Caco-2 (cell line): ENCODE measurements at regions not wholly inside any gene's neighbourhood (a gene's known extent, or its start where the extent isn't known, plus 50 kb on each side); places are given as distances from the start of the nearest gene placed in this dataset.

Experiments
- BruUV-seq: library from RNA; stranded (reverse); fragments of 400-500 nt; replicated peaks from 2 replicates; lab custom pipeline; 2021; lab: Mats Ljungman, UMichigan
- CTCF ChIA-PET: fragments of 300-600 bp; sonication (Branson Sonifier 250); formaldehyde crosslinking; loops from one replicate; lab custom pipeline; 2022; ENCODE audit warnings: antibody characterized with exemption; lab: Charles Lee
- POLR2A ChIA-PET: fragments of 300-600 bp; sonication (Branson Sonifier 250); formaldehyde crosslinking; loops from one replicate; lab custom pipeline; 2022; ENCODE audit warnings: antibody characterized with exemption; lab: Charles Lee
- DNase-seq, 2 experiments: peaks; one replicate each; pipeline versions ENCODE4 v3.0.0 to v3.0.0-alpha.2; 2020 to 2022
- H3K27me3 ChIP-seq: replicated peaks from 2 replicates; pipeline ENCODE4 v1.6.0; 2011; ENCODE audit warnings: low read length; ENCODE audit not compliant: control insufficient read depth, insufficient read depth
- H3K36me3 ChIP-seq: 2 replicates; pipeline ENCODE4 v1.5.1; 2011; ENCODE audit warnings: low read length; ENCODE audit not compliant: control insufficient read depth, insufficient read depth
- H3K4me1 ChIP-seq: fragments of 250-450 bp; sonication (Bioruptor Pico); 2 replicates; pipeline ENCODE4 v1.5.1; 2020; ENCODE audit warnings: mild to moderate bottlenecking
- H3K4me3 ChIP-seq: 2 replicates; pipeline ENCODE4 v1.5.1; 2011; ENCODE audit warnings: low read depth, mild to moderate bottlenecking, control low read depth, low read length
- H3K9me3 ChIP-seq: fragments of 250-450 bp; sonication (Bioruptor Pico); 2 replicates; pipeline ENCODE4 v1.5.1; 2020; ENCODE audit warnings: mild to moderate bottlenecking, moderate library complexity
- H3K27ac Mint-ChIP-seq: one replicate; pipeline ENCODE4 v1.8.0; 2022; ENCODE audit warnings: mixed read lengths; ENCODE audit not compliant: unreplicated experiment
- H3K27me3 Mint-ChIP-seq: one replicate; pipeline ENCODE4 v1.8.0; 2022; ENCODE audit warnings: mixed read lengths; ENCODE audit not compliant: insufficient read depth, unreplicated experiment
- H3K36me3 Mint-ChIP-seq: one replicate; pipeline ENCODE4 v1.8.0; 2022; ENCODE audit warnings: mild to moderate bottlenecking, mixed read lengths; ENCODE audit not compliant: insufficient read depth, unreplicated experiment
- H3K4me1 Mint-ChIP-seq: one replicate; pipeline ENCODE4 v1.8.0; 2022; ENCODE audit warnings: low read depth, mixed read lengths; ENCODE audit not compliant: unreplicated experiment
- H3K4me3 Mint-ChIP-seq: one replicate; pipeline ENCODE4 v1.8.0; 2022; ENCODE audit warnings: mild to moderate bottlenecking, moderate library complexity, mixed read lengths; ENCODE audit not compliant: unreplicated experiment
- H3K9me3 Mint-ChIP-seq: one replicate; pipeline ENCODE4 v1.8.0; 2022; ENCODE audit warnings: mixed read lengths; ENCODE audit not compliant: unreplicated experiment
- CTCF ChIP-seq, 2 experiments: fragments of 200-600 bp in 1 of 2; IDR thresholded peaks; 1 replicate in 1 of 2; 2 replicates in 1 of 2; pipeline versions ENCODE4 v1.5.1 to v1.8.0; 2011 to 2022; ENCODE audit warnings: antibody characterized with exemption in 1 of 2, control low read depth in 1 of 2, inconsistent platforms in 1 of 2, low read depth in 1 of 2, low read length in 1 of 2, mild to moderate bottlenecking in 1 of 2, moderate library complexity in 1 of 2; ENCODE audit not compliant: insufficient read depth in 1 of 2, severe bottlenecking in 1 of 2, unreplicated experiment in 1 of 2
- intact Hi-C: fragments of 100-400 bp; cut with micrococcal nuclease; formaldehyde crosslinking; loops from one replicate; pipeline ENCODE4 v1.10.0; 2022; ENCODE audit not compliant: unreplicated experiment

GRCh38 chr2:150247481-150247880 is 240.0 kb downstream of the RND3 start:
- H3K9me3 Mint-ChIP-seq, result no peaks in the 10 kb centered on the region
- intact Hi-C loops, result no loop called here
- no peak overlapping the region for H3K27ac Mint-ChIP-seq
- DNase-seq, result no peak
- BruUV-seq, result no TSS peak
- no peaks in the 10 kb centered on the region for H3K27me3 ChIP-seq
- no peaks in the 10 kb centered on the region for H3K9me3 ChIP-seq
- H3K4me1 ChIP-seq, result no peaks in the 10 kb centered on the region
- no peak overlapping the region for H3K4me3 ChIP-seq
- no peak overlapping the region for H3K4me3 Mint-ChIP-seq
- POLR2A ChIA-PET, result no interaction called here
- no peaks in the 10 kb centered on the region for H3K36me3 ChIP-seq
- no peaks in the 10 kb centered on the region for H3K27me3 Mint-ChIP-seq
- no peak for TF ChIP-seq CTCF (IDR thresholded peaks at IDR 0.05; ENCODE audit: insufficient read depth in 1 of 2, low read depth in 1 of 2, low read length in 1 of 2, severe bottlenecking in 1 of 2, unreplicated experiment in 1 of 2)
- no peaks in the 10 kb centered on the region for H3K36me3 Mint-ChIP-seq
- no peaks in the 10 kb centered on the region for H3K4me1 Mint-ChIP-seq
- CTCF ChIA-PET, result no interaction called here

- H3K36me3 Mint-ChIP-seq, result no peaks in the 10 kb centered on the region
- Histone ChIP-seq H3K36me3 (no peaks in the 10 kb centered on the region), H3K9me3 (no peaks in the 10 kb centered on the region), H3K27me3 (no peaks in the 10 kb centered on the region), H3K4me1 (peaks cover 12% of the 10 kb centered on the region; the same call in 1 of the 2 replicates), H3K4me3 (no peak overlapping the region)
- no TSS peak for BruUV-seq
- H3K27ac Mint-ChIP-seq, result no peak overlapping the region
- intact Hi-C loops, result no loop called here
- H3K9me3 Mint-ChIP-seq, result no peaks in the 10 kb centered on the region
- peaks cover 16% of the 10 kb centered on the region for H3K4me1 Mint-ChIP-seq
- no peaks in the 10 kb centered on the region for H3K27me3 Mint-ChIP-seq
- TF ChIP-seq CTCF (IDR thresholded peaks at IDR 0.05; ENCODE audit: insufficient read depth in 1 of 2, low read depth in 1 of 2, low read length in 1 of 2, severe bottlenecking in 1 of 2, unreplicated experiment in 1 of 2), result no peak
- POLR2A ChIA-PET, result no interaction called here
- CTCF ChIA-PET, result no interaction called here
- DNase-seq, result no peak
- no peak overlapping the region for H3K4me3 Mint-ChIP-seq
Measured at GRCh38 chr2:150234787-150235446, 252.6 kb downstream of the RND3 start.

- H3K9me3 Mint-ChIP-seq, result no peaks in the 10 kb centered on the region
- H3K4me1 Mint-ChIP-seq, result peaks cover 16% of the 10 kb centered on the region
- ChIA-PET CTCF (no interaction called here), POLR2A (no interaction called here)
- no peak for TF ChIP-seq CTCF (IDR thresholded peaks at IDR 0.05; ENCODE audit: insufficient read depth in 1 of 2, low read depth in 1 of 2, low read length in 1 of 2, severe bottlenecking in 1 of 2, unreplicated experiment in 1 of 2)
- H3K36me3 ChIP-seq, result no peaks in the 10 kb centered on the region
- no TSS peak for BruUV-seq
- H3K4me3 Mint-ChIP-seq, result no peak overlapping the region
- H3K27me3 Mint-ChIP-seq, result no peaks in the 10 kb centered on the region
- no peaks in the 10 kb centered on the region for H3K27me3 ChIP-seq
- intact Hi-C loops, result no loop called here
- H3K9me3 ChIP-seq, result no peaks in the 10 kb centered on the region
- H3K27ac Mint-ChIP-seq, result no peak overlapping the region
- no peak for DNase-seq
- H3K4me3 ChIP-seq, result no peak overlapping the region
- no peaks in the 10 kb centered on the region for H3K36me3 Mint-ChIP-seq
- peaks cover 22% of the 10 kb centered on the region for H3K4me1 ChIP-seq
Measured at GRCh38 chr2:150232871-150233270, 254.6 kb downstream of the RND3 start.
